H1 (cell line): ENCODE measurements at regions not wholly inside any gene's neighbourhood (a gene's known extent, or its start where the extent isn't known, plus 50 kb on each side); places are given as distances from the start of the nearest gene placed in this dataset.

Experiments used
- EP300 ChIP-seq, 2 experiments: IDR thresholded peaks; 1 replicate in 1 of 2; 2 replicates in 1 of 2; pipeline ENCODE4 v1.6.1; 2011 to 2012; ENCODE audit warnings: low read depth in 2 of 2, low read length in 2 of 2, mild to moderate bottlenecking in 2 of 2, borderline replicate concordance in 1 of 2, inconsistent platforms in 1 of 2, moderate library complexity in 1 of 2
- POLR2AphosphoS5 ChIP-seq: IDR thresholded peaks from 2 replicates; pipeline ENCODE4 v1.6.1; 2011; ENCODE audit warnings: low read depth, low read length
- SP1 ChIP-seq: IDR thresholded peaks from 2 replicates; pipeline ENCODE4 v1.6.1; 2011; ENCODE audit warnings: low read depth, low read length
- SUZ12 ChIP-seq: fragments of 200-600 bp; sonication (generic); IDR thresholded peaks from 2 replicates; pipeline ENCODE4 v1.6.1; 2012; ENCODE audit warnings: mild to moderate bottlenecking, inconsistent platforms, low read length, moderate library complexity, mixed read lengths
- TAF1 ChIP-seq: IDR thresholded peaks from 2 replicates; pipeline ENCODE4 v1.6.1; 2011; ENCODE audit warnings: mild to moderate bottlenecking, low read depth, low read length
- YY1 ChIP-seq: IDR thresholded peaks from 2 replicates; pipeline ENCODE4 v1.6.1; 2011; ENCODE audit warnings: low read depth, mild to moderate bottlenecking, low read length
- TF ChIP-seq, protein P1 (sequence below), 3 experiments: IDR thresholded peaks; 1 replicate in 2 of 3; 2 replicates in 1 of 3; pipeline versions ENCODE4 v1.5.1 to v1.6.1; 2011; ENCODE audit warnings: low read length in 3 of 3, mild to moderate bottlenecking in 3 of 3, inconsistent platforms in 2 of 3, low read depth in 1 of 3, moderate library complexity in 1 of 3; ENCODE audit not compliant: insufficient read depth in 1 of 3; ENCODE audit errors: control extremely low read depth in 1 of 3
- TF ChIP-seq, protein P2 (sequence below): IDR thresholded peaks from 2 replicates; pipeline ENCODE4 v1.6.1; 2012; ENCODE audit warnings: low read length, inconsistent platforms

DNA sequence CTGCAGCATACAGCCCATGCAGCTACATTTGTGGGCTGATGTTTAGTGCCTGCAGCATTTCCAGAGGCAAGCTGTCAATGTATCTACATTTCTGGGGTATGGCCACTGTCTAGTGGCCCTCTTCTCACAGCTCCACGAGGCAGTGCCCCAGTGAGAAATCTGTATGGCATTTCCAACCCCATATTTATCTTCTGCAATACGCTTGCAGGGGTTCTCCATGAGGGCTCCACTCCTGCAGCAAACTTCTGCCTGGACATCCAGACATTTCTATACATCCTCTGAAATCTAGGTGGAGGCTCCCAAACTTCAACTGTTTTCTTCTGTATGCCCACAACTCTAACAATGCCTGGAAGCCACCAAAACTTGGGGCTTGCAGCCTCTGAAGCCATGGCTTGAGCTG lies 502.3 kb downstream of the C6orf118 start:
- TF ChIP-seq SUZ12: no peak
- TF ChIP-seq, protein P1, sequence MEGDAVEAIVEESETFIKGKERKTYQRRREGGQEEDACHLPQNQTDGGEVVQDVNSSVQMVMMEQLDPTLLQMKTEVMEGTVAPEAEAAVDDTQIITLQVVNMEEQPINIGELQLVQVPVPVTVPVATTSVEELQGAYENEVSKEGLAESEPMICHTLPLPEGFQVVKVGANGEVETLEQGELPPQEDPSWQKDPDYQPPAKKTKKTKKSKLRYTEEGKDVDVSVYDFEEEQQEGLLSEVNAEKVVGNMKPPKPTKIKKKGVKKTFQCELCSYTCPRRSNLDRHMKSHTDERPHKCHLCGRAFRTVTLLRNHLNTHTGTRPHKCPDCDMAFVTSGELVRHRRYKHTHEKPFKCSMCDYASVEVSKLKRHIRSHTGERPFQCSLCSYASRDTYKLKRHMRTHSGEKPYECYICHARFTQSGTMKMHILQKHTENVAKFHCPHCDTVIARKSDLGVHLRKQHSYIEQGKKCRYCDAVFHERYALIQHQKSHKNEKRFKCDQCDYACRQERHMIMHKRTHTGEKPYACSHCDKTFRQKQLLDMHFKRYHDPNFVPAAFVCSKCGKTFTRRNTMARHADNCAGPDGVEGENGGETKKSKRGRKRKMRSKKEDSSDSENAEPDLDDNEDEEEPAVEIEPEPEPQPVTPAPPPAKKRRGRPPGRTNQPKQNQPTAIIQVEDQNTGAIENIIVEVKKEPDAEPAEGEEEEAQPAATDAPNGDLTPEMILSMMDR (IDR thresholded peaks at IDR 0.05; ENCODE audit: control extremely low read depth in 1 of 3, insufficient read depth in 1 of 3, low read depth in 1 of 3, low read length in 3 of 3): no peak
- no peak for TF ChIP-seq SP1
- no peak for TF ChIP-seq EP300 (IDR thresholded peaks at IDR 0.05; ENCODE audit: borderline replicate concordance in 1 of 2, low read depth in 2 of 2, low read length in 2 of 2)
- no peak for TF ChIP-seq YY1
- TF ChIP-seq, protein P2, sequence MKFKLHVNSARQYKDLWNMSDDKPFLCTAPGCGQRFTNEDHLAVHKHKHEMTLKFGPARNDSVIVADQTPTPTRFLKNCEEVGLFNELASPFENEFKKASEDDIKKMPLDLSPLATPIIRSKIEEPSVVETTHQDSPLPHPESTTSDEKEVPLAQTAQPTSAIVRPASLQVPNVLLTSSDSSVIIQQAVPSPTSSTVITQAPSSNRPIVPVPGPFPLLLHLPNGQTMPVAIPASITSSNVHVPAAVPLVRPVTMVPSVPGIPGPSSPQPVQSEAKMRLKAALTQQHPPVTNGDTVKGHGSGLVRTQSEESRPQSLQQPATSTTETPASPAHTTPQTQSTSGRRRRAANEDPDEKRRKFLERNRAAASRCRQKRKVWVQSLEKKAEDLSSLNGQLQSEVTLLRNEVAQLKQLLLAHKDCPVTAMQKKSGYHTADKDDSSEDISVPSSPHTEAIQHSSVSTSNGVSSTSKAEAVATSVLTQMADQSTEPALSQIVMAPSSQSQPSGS: no peak
- no peak for TF ChIP-seq POLR2AphosphoS5
- TF ChIP-seq TAF1: no peak
